ENCODE measurements at regions not wholly inside any gene's neighbourhood (a gene's known extent, or its start where the extent isn't known, plus 50 kb on each side); places are given as distances from the start of the nearest gene placed in this dataset.

GRCh38 chr18:6666012-6666685 lies 63.4 kb upstream of the ARHGAP28 start:
- TF ChIP-seq CTCF (IDR thresholded peaks at IDR 0.05; ENCODE audit: poor library complexity) (no peak), EZH2 (IDR thresholded peaks at IDR 0.05; ENCODE audit: borderline replicate concordance) (no peak)
